TTC549 (cell line): ENCODE measurements at regions not wholly inside any gene's neighbourhood (a gene's known extent, or its start where the extent isn't known, plus 50 kb on each side); places are given as distances from the start of the nearest gene placed in this dataset.

Experiments used
- FAIRE-seq: peaks from 2 replicates; lab custom pipeline; 2012; peaks lifted over from hg19 to GRCh38; lab: Jason Lieb, UNC

- no peak for FAIRE-seq
These were observed 445.1 kb upstream of the ZMIZ1 start for GRCh38 chr10:78623578-78624215.

GRCh38 chr10:78624791-78625190, 444.0 kb upstream of the ZMIZ1 start:
- no peak for FAIRE-seq

DNA sequence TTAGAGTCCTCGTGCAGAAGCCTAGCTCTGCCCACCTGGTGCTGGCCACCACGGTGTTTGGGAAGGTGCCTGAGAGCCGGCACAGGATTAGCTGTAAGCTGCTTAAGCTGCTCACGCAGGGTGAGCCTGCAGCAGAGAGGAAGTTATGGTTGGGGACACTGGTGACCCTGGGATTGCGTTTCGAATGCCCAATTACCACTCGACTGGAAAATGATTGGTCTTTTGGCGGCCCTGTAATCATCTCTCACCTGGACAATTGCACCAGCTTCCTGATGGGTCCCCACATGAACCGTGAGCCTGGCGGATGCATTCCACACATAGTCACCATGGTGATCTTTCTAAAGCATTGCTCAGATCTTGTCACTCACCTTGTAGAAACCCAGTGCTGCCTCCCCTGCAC, 442.3 kb upstream of the ZMIZ1 start:
- FAIRE-seq, result no peak

GRCh38 chr10:78627254-78627795, 441.4 kb upstream of the ZMIZ1 start:
- no peak for FAIRE-seq

GRCh38 chr10:78628976-78629375, 439.8 kb upstream of the ZMIZ1 start:
- no peak for FAIRE-seq

GRCh38 chr10:78629773-78630172, 439.0 kb upstream of the ZMIZ1 start:
- FAIRE-seq, result no peak

- FAIRE-seq, result no peak
These were observed 437.6 kb upstream of the ZMIZ1 start for GRCh38 chr10:78630944-78631838.

GRCh38 chr10:78634389-78634815, 434.4 kb upstream of the ZMIZ1 start:
- FAIRE-seq, result no peak

DNA sequence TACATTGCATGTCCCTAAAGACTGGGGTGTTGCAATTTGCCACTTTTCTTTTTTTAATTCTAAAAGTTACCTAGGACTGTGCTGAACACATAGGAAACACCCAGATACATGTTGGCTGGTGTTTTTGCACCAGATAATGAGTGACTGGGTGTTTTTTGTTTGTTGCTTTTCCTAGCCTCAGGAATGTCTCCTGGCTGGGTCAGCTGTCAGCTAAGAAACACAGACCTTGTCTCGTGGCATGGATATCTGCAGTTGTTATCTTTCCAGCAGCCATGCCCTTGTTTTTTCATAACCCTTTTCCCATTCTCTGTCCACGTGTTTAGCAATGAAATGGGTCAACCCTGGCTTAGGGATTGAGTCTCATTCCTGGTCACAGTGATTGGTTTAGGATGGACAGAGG, 433.9 kb upstream of the ZMIZ1 start:
- no peak for FAIRE-seq

DNA sequence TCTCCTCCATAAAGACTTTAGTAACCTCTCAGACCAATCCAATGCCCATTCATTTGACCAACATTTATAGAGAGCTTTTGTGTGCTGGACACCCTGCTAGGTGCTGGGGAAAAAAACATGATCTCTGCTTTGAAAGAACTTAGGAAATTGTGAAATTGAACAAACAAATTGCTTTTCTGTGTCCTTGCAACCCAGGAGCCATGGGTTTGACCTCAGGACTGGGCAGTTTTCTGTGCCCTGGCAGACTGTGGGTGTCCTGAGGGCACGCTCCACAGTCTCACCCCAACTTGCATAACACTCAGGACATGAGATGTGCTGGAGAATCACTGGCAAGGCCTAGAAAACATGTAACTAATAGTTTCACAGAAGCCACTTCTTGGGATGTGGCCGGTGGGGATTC, 429.1 kb upstream of the ZMIZ1 start:
- no peak for FAIRE-seq

DNA sequence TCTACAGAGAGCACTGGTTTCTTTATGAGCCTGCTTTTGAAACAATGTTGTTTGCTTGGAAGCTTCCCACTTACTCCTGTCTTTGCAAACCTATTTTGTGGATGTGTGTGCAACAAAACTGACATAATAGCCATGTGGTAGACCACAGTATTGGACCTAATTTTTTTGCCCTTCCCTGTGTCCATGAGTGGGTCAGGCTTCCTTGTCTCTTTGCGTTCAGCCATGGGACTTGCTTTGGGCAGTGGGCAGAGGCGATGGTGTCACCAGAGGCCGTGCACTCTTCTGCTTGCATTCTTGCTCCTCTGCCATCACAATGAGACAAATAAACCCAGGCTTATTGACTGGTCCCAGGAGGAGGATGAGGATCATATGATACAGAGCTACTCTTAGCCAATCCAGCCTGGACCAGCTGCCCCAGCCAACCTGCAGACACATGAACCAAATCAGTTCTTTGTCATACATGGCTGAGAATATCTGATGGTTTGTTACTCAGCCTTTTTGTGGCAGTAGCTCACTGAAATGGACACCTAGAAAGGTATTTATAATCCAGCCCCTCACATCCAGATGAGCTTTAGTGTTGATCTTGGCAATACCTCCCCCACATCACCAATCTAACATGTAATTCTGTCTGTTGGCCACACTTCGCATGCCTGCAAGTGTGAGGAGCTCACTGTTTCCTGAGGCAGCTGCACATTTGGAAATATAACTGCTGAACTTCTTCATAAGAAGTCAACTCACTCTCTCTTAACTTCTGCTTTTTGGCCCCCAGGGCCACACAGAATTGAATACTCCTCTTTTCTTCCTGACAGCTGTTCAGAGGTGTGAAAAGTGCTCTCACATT, 427.8 kb upstream of the ZMIZ1 start:
- no peak for FAIRE-seq

DNA sequence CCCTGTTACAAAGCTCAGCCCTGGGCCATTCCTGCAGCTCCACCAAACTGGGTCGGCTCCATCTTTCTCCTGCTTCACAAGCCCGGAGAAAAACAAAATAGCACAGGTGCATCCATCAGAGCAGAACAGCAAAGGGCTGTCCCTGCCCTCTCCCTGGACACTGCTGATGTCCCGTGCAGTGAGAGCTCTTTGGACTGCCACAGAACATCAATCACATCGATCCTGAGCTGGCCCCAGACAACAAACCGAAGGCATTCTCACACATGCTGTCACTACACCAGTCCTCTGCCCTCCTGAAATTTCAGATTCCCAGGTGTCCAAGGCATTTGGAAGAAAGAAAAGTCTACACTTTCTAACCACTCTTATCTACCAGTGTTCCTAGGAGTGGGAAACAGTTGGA, 427.1 kb upstream of the ZMIZ1 start:
- FAIRE-seq, result no peak

DNA sequence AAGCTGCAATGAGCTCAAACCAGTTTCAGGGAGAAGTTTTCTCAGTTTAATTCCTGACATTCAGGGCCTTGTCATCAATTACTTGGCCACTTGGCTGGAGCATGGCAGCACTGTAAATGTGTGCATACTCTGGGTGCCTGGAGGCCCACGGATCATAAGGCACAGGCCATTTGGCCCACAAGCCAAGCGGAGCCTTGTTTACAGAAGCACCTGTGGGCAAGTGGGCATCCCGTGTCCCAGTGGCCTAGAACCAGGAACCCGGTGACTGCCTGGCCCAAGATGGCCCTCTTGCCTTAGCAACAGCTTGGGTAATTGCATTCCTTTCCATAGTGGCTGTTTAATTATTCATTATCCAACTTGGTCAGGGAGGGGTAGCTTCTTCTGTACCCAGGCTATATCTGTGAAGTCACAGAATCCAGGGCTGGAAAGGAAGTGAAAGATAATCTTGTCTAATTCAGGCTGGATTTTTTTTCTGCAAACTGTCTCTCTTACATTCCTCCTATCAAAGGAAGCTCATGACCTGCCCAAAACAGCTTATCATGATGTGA, 426.4 kb upstream of the ZMIZ1 start:
- FAIRE-seq, result no peak

DNA sequence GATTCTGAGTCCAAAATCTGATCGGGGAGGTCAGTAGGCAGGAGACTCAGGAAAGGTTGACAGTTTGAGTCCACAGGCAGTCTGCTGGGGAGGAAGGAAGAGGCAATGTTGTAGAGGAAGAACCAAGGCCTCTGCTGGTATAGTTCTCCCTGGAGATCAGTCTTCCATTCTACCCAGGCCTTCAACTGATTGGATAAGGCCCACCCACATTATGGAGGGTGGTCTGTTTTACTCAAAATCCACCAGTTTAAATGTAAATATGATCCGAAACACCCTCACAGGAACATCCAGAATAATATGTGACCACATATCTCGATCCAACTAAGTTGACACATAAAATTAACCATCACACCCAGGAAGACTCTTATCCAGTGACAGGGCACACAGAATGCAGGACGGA, 425.3 kb upstream of the ZMIZ1 start:
- no peak for FAIRE-seq

DNA sequence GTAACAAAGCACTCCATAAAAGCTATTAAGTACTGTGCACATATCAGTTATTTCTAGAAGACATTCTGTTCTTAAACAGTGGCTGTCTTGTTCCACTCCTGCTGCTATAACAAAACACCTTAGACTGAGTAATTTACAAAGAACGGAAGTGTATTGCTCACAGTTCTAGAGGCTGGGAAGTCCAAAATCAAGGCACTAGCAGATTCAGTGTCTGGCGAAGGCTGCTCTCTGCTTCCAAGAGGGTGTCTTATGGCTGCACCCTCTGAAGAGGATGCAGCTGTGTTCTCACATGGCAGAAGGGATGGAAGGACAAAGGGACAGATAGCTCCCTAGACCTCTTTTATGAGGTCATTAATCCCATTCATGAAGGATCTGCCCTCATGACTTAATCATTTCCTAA, 424.2 kb upstream of the ZMIZ1 start:
- FAIRE-seq, result no peak

DNA sequence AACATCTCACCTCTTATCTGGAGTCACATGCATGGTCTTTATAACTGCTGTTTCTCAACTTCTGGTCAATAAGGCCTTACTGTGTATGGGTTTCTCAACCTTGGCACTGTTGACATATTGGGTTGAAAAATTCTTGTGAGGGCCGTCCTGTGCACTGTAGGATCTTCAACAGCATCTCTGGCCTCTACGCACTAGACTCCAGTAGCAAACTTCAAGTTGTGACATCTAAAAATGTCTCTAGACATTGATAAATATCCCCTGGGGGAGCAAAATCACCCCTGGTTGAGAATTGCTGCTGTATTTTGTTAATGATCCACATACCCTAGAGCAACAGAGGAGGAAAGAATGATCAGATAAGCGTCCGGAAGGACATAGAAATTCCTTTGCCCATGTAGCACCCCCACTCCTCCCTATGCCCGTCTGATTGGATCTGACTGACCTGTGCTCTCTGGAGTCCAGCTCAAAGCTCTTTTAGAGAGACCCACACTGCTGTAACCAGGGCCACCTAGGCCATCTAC, 423.5 kb upstream of the ZMIZ1 start:
- FAIRE-seq, result no peak

- no peak for FAIRE-seq
These were observed 422.8 kb upstream of the ZMIZ1 start for GRCh38 chr10:78645975-78646374.

DNA sequence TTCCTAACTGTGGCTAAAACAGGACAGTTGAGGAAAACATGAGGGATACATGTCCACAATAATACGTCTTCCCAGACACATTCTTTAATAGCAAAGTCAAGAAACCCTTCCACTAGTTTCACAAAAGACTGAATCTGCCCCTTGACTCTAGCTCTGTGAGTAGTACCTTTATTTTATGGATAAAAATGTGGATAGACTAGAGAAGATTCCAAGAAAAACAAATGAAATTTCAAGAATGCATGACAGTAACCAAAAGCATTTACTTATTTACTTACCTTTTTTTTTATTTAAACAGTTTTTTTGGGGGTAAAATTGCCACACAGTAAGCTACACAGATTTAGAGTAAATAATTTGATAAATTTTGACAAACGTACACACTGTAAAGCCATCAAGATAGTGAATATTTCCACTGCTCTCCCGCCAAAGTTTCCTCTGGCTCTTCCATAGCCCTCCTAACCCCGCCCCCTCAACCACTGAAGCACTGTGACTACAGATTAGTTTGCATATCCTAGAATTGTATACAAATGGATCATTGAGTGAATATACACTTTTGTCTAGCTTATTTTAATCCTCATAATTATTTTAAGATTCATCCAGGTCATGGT, 420.4 kb upstream of the ZMIZ1 start:
- no peak for FAIRE-seq

- no peak for FAIRE-seq
These were observed 419.3 kb upstream of the ZMIZ1 start for GRCh38 chr10:78649429-78649828.

- FAIRE-seq, result no peak
These were observed 418.6 kb upstream of the ZMIZ1 start for GRCh38 chr10:78650122-78650521.

DNA sequence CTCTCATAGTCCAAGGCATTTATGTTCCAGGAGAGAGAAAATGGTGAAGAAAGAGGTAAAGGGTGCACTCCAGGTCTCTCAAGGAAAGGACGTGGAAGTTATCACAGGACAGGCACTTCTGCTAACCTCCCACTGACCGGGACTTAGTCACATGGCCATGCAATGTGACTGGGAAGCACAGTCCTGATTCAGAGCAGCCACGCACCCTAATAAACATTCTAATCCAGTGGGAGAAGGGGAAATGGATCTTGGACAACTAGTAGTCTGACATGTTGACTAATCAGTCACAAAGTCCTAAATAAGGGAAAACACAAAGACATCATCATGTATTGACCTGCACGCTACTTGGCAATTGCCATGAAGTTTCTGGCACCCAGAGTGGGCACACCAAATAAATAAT, 417.5 kb upstream of the ZMIZ1 start:
- FAIRE-seq, result no peak

DNA sequence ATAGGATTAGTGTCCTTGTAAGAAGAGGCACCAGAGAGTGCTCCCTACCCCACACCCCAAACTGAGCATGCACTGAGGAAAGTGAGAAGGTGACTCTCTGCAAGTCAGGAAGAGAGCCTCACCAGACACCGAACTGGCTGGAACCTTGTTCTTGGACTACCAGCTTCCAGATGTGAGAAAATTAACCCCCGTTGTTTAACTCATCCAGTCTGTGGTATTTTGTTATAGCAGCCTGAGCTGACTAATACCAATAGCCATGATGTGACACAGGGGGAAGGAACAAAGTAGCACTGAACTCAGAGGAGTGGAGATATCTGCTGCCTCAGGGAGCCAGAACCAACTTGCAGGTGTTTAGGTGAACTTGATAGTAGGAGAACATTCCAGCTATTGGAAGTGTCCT, 415.2 kb upstream of the ZMIZ1 start:
- no peak for FAIRE-seq
